K562 (cell line): ENCODE measurements at regions not wholly inside any gene's neighbourhood (a gene's known extent, or its start where the extent isn't known, plus 50 kb on each side); places are given as distances from the start of the nearest gene placed in this dataset.

ENCODE experiments used
- ATAC-seq: fragments of 200-7000 bp; cut with Tn5 transposase; 3 replicates; pipeline ENCODE4 v1.9.1; 2020; ENCODE audit warnings: moderate library complexity
- BruUV-seq: library from RNA; stranded (reverse); fragments of 400-500 nt; replicated peaks from 2 replicates; lab custom pipeline; 2021; lab: Mats Ljungman, UMichigan
- CTCF ChIA-PET: fragments of 300-600 bp; formaldehyde crosslinking; extraction: SDS; loops from one replicate; lab custom pipeline; 2021; ENCODE audit warnings: low intra/inter-chr PET ratio; lab: Yijun Ruan, JAX
- POLR2A ChIA-PET: fragments of 300-600, 350-650 bp; sonication (Branson Sonifier 250); formaldehyde crosslinking; extraction: SDS; loops from one replicate; lab custom pipeline; 2021; ENCODE audit warnings: antibody characterized with exemption, inconsistent platforms; lab: Yijun Ruan, JAX
- DNase-seq, 4 experiments: peaks; one replicate each; pipeline versions ENCODE4 v3.0.0 to v3.0.0-alpha.2; 2011 to 2018; ENCODE audit warnings: low spot score in 3 of 4, mixed read lengths in 3 of 4; ENCODE audit errors: extremely low read depth in 1 of 4
- FAIRE-seq: peaks from 2 replicates; lab custom pipeline; 2011; peaks lifted over from hg19 to GRCh38; lab: Jason Lieb, UNC
- H2AFZ ChIP-seq: 2 replicates; pipeline ENCODE4 v1.6.0; 2011; ENCODE audit warnings: low read depth, low read length, control low read depth, inconsistent platforms
- H3K27ac ChIP-seq: fragments of 200-600 bp; 3 replicates; pipeline ENCODE4 v1.8.0; 2011; ENCODE audit warnings: low read depth, mild to moderate bottlenecking, control low read depth, inconsistent platforms, low read length, moderate library complexity, mixed read lengths; ENCODE audit errors: extremely low read depth
- H3K27me3 ChIP-seq, 2 experiments: fragments of 300-600 bp in 1 of 2; 2 replicates in 1 of 2; 3 replicates in 1 of 2; pipeline versions ENCODE4 v1.6.0 to v1.8.0; 2011; ENCODE audit warnings: inconsistent platforms in 2 of 2, low read length in 2 of 2, mild to moderate bottlenecking in 1 of 2, mixed read lengths in 1 of 2, moderate library complexity in 1 of 2; ENCODE audit not compliant: control insufficient read depth in 2 of 2, insufficient read depth in 2 of 2
- H3K36me3 ChIP-seq: fragments of 300-600 bp; 3 replicates; pipeline ENCODE4 v1.8.0; 2011; ENCODE audit warnings: mild to moderate bottlenecking, low read length, inconsistent platforms; ENCODE audit not compliant: control insufficient read depth, insufficient read depth
- H3K4me1 ChIP-seq, 2 experiments: fragments of 200-600 bp in 1 of 2; replicated peaks in 1 of 2; 2 replicates in 1 of 2; 3 replicates in 1 of 2; pipeline versions ENCODE4 v1.5.1 to v1.8.0; 2011; ENCODE audit warnings: inconsistent platforms in 2 of 2, low read length in 2 of 2, mild to moderate bottlenecking in 1 of 2, mixed read lengths in 1 of 2, moderate library complexity in 1 of 2; ENCODE audit not compliant: control insufficient read depth in 2 of 2, insufficient read depth in 2 of 2
- H3K4me2 ChIP-seq: 2 replicates; pipeline ENCODE4 v1.6.1; 2011; ENCODE audit warnings: low read length, control low read depth, inconsistent platforms, mixed read lengths; ENCODE audit not compliant: insufficient read depth
- H3K4me3 ChIP-seq: fragments of 200-600 bp; sonication (generic), shearing (Covaris generic); 2 replicates; pipeline ENCODE4 v1.5.1; 2016; ENCODE audit warnings: control low read depth, inconsistent platforms
- H3K79me2 ChIP-seq: fragments of 200-600 bp; 3 replicates; pipeline ENCODE4 v1.8.0; 2011; ENCODE audit warnings: low read length, inconsistent platforms; ENCODE audit not compliant: control insufficient read depth, insufficient read depth
- H3K9ac ChIP-seq, 2 experiments: 2 replicates each; pipeline versions ENCODE4 v1.6.0 to v1.6.1; 2011; ENCODE audit warnings: low read depth in 2 of 2, low read length in 2 of 2, control low read depth in 1 of 2, inconsistent platforms in 1 of 2, mild to moderate bottlenecking in 1 of 2, mixed read lengths in 1 of 2; ENCODE audit not compliant: insufficient read depth in 1 of 2
- H3K9me1 ChIP-seq: one replicate; pipeline ENCODE4 v1.6.0; 2011; ENCODE audit warnings: inconsistent platforms, mild to moderate bottlenecking, low read length, moderate library complexity; ENCODE audit not compliant: control insufficient read depth, insufficient read depth
- H3K9me3 ChIP-seq: replicated peaks from 2 replicates; pipeline ENCODE4 v1.5.1; 2011; ENCODE audit warnings: low read depth, low read length, inconsistent platforms; ENCODE audit not compliant: control insufficient read depth, insufficient read depth
- H4K20me1 ChIP-seq: replicated peaks from 2 replicates; pipeline ENCODE4 v1.6.1; 2011; ENCODE audit warnings: low read length, inconsistent platforms, mixed read lengths; ENCODE audit not compliant: control insufficient read depth, insufficient read depth
- CBX3 ChIP-seq, 2 experiments: IDR thresholded peaks; 1 replicate in 1 of 2; 2 replicates in 1 of 2; pipeline ENCODE4 v1.6.1; 2012; ENCODE audit warnings: inconsistent platforms in 2 of 2, low read length in 2 of 2, borderline replicate concordance in 1 of 2, control low read depth in 1 of 2
- HDGF ChIP-seq: fragments of 450-650 bp; IDR thresholded peaks from 2 replicates; pipeline ENCODE4 v1.6.1; 2016
- HINFP ChIP-seq: fragments of 450-650 bp; conservative IDR thresholded peaks from 2 replicates; pipeline ENCODE4 v1.6.1; 2016; ENCODE audit warnings: missing genetic modification characterization, low read depth, mild to moderate bottlenecking, control low read depth, missing compliant biosample characterization
- ZBTB12 ChIP-seq: fragments of 250-450 bp; sonication (Bioruptor Pico); IDR thresholded peaks from 2 replicates; pipeline ENCODE4 v1.4.0; 2020
- ZNF609 ChIP-seq: sonication (generic); formaldehyde crosslinking; IDR thresholded peaks from 2 replicates; pipeline ENCODE4 v1.8.1; 2023; ENCODE audit warnings: missing genetic modification reagents, mild to moderate bottlenecking, borderline replicate concordance
- ZNF830 ChIP-seq: fragments of 250-450 bp; sonication (Bioruptor Pico); IDR thresholded peaks from 2 replicates; pipeline ENCODE4 v1.5.0; 2021; ENCODE audit warnings: mild to moderate bottlenecking
- WGBS: fragments of 100-300 bp; shearing (Covaris generic); methylation state at CpG from one replicate; pipeline ENCODE4 v1.1.6; 2016; ENCODE audit warnings: low coverage, mixed read lengths; ENCODE audit not compliant: insufficient coverage; ENCODE audit errors: missing lambda C conversion rate; 5-methylcytosine and 5-hydroxymethylcytosine counted together
- in situ Hi-C: fragments of 300-500 bp; cut with MboI; formaldehyde crosslinking; loops from 4 replicates; pipeline ENCODE4 v1.15.0; 2018; ENCODE audit warnings: inconsistent platforms, mixed read lengths
- intact Hi-C: fragments of 100-400 bp; cut with micrococcal nuclease; formaldehyde crosslinking; loops from 2 replicates; pipeline ENCODE4 v1.14.2; 2022
- TF ChIP-seq, protein P1 (sequence below): fragments of 250-450 bp; sonication (Bioruptor Pico); IDR thresholded peaks from 2 replicates; pipeline ENCODE4 v1.5.0; 2022; ENCODE audit warnings: mild to moderate bottlenecking

DNA sequence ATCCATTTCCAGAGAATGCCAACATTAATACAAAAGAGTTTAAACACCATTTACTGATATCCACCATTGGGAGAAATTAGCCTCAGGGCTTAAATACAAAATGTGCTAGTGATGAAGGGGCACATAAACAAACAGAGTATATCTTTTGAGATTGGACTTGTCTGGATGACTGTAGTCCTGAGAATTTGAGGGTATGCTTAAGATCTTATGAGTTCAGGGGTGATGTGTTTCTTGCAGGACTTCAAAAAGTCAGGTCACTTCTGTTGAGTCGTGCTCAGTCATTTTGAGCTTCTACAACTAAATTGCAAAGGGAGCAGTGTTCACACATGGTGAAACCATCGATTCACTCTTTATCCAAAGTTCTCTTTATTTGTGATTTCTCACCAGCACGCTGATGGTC, 425.7 kb downstream of the ATP23 start:
- Histone ChIP-seq H3K79me2 (no peaks in the 10 kb centered on the region), H3K4me2 (no peak overlapping the region), H3K36me3 (no peaks in the 10 kb centered on the region), H3K27ac (no peak overlapping the region), H2AFZ (no peak overlapping the region), H3K4me1 (no peaks in the 10 kb centered on the region), H3K9ac (no peak overlapping the region), H3K9me1 (no peaks in the 10 kb centered on the region), H4K20me1 (no peaks in the 10 kb centered on the region), H3K27me3 (no peaks in the 10 kb centered on the region), H3K4me3 (no peak overlapping the region), H3K9me3 (no peaks in the 10 kb centered on the region)
- CTCF ChIA-PET = no interaction called here
- TF ChIP-seq CBX3 (IDR thresholded peaks at IDR 0.05; ENCODE audit: borderline replicate concordance in 1 of 2, low read length in 2 of 2) (no peak), ZBTB12 (CRISPR knock-in tag) (no peak), ZNF609 (CRISPR knock-in tag) (no peak), ZNF830 (CRISPR knock-in tag) (no peak), HINFP (tag) (no peak), HDGF (no peak)
- TF ChIP-seq, protein P1, sequence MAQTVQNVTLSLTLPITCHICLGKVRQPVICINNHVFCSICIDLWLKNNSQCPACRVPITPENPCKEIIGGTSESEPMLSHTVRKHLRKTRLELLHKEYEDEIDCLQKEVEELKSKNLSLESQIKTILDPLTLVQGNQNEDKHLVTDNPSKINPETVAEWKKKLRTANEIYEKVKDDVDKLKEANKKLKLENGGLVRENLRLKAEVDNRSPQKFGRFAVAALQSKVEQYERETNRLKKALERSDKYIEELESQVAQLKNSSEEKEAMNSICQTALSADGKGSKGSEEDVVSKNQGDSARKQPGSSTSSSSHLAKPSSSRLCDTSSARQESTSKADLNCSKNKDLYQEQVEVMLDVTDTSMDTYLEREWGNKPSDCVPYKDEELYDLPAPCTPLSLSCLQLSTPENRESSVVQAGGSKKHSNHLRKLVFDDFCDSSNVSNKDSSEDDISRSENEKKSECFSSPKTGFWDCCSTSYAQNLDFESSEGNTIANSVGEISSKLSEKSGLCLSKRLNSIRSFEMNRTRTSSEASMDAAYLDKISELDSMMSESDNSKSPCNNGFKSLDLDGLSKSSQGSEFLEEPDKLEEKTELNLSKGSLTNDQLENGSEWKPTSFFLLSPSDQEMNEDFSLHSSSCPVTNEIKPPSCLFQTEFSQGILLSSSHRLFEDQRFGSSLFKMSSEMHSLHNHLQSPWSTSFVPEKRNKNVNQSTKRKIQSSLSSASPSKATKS (CRISPR knock-in tag) = no peak
- in situ Hi-C loops = no loop called here
- ATAC-seq (no peak), FAIRE-seq (no peak), DNase-seq (no peak)
- 0% methylated on average over 3 of the region's 3 CpGs for WGBS
- intact Hi-C loops = no loop called here
- POLR2A ChIA-PET = no interaction called here
- no TSS peak for BruUV-seq
